HEK293T (cell line): ENCODE measurements at regions not wholly inside any gene's neighbourhood (a gene's known extent, or its start where the extent isn't known, plus 50 kb on each side); places are given as distances from the start of the nearest gene placed in this dataset.

Experiments used
- CTBP1 ChIP-seq: fragments of 450-650 bp; IDR thresholded peaks from 2 replicates; pipeline ENCODE4 v1.6.1; 2016; ENCODE audit warnings: borderline replicate concordance
- ELF4 ChIP-seq: fragments of 450-650 bp; IDR thresholded peaks from 2 replicates; pipeline ENCODE4 v1.6.1; 2017; ENCODE audit warnings: antibody characterized with exemption
- LEF1 ChIP-seq: fragments of 450-650 bp; IDR thresholded peaks from 2 replicates; pipeline ENCODE4 v1.6.1; 2017; ENCODE audit warnings: mild to moderate bottlenecking, borderline replicate concordance
- NFRKB ChIP-seq: fragments of 450-650 bp; IDR thresholded peaks from 2 replicates; pipeline ENCODE4 v1.6.1; 2016; ENCODE audit warnings: mild to moderate bottlenecking, moderate library complexity
- SP1 ChIP-seq: fragments of 450-650 bp; IDR thresholded peaks from 2 replicates; pipeline ENCODE4 v1.6.1; 2017

- TF ChIP-seq CTBP1: no peak
- no peak for TF ChIP-seq SP1
- no peak for TF ChIP-seq NFRKB
- TF ChIP-seq LEF1: no peak
- TF ChIP-seq ELF4: no peak
These were observed 146.9 kb downstream of the GPR85 start for GRCh38 chr7:112939574-112940313.
